ENCODE measurements at regions not wholly inside any gene's neighbourhood (a gene's known extent, or its start where the extent isn't known, plus 50 kb on each side); places are given as distances from the start of the nearest gene placed in this dataset.
"Not testable (repeated sequence)": the region's sequence is repeated elsewhere in the genome, so short reads cannot be mapped to it uniquely, and the experiment has no call there.

DNA sequence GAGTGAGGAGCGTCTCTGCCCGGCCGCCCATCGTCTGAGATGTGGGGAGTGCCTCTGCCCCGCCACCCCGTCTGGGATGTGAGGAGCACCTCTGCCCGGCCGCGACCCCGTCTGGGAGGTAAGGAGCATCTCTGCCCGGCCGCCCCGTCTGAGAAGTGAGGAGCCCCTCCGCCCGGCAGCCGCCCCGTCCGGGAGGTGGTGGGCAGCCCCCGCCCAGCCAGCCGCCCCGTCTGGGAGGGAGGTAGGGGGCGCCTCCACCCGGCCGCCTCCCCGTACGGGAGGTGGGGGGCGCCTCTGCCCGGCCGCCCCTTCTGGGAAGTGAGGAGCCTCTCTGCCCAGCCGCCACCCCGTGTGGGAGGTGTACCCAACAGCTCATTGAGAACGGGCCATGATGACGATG, 1811.4 kb downstream of the EFNA5 start:
- H3K4me1 Mint-ChIP-seq; H3K36me3 Mint-ChIP-seq; CTCF ChIA-PET (ENCODE audit: partially characterized antibody); H3K27me3 Mint-ChIP-seq; DNase-seq; H3K27me3 ChIP-seq (ENCODE audit: insufficient read depth, low read length); intact Hi-C loops (cut with micrococcal nuclease); H3K4me3 Mint-ChIP-seq; POLR2A ChIA-PET (ENCODE audit: partially characterized antibody); H3K4me3 ChIP-seq (ENCODE audit: low read length in 2 of 2); H3K36me3 ChIP-seq (ENCODE audit: insufficient read depth, low read length); H3K9me3 ChIP-seq (ENCODE audit: control insufficient read depth in 1 of 2, low read length in 2 of 2); H3K27ac ChIP-seq (ENCODE audit: low read depth, low read length); H3K4me1 ChIP-seq (ENCODE audit: insufficient read depth, low read length); H3K27ac Mint-ChIP-seq: not testable (repeated sequence)
- peaks cover 2 to 31% (median 17%) of the 10 kb centered on the region in 8 donors for H3K9me3 Mint-ChIP-seq

DNA sequence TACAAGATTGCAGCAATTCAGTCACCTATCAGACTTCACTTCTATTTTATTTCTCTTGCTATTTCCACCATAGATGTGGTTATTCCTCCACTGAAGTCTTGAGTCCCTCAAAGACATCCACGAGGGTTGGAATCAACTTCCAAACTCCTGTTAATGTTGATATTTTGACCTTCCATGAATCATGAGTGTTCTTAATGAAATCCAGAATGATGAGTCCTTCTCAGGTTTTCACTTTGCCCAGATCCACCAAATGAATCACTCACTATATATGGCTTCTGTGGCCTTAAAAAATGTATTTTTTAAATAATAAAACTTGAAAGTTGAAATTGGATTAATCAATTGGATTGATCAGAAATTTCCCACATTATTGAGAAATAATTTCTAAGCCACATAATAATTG, 1821.0 kb downstream of the EFNA5 start:
- no peaks in the 10 kb centered on the region for H3K4me1 Mint-ChIP-seq
- no peak overlapping the region for H3K27ac ChIP-seq (ENCODE audit: low read depth, low read length)
- no peak for DNase-seq
- ChIA-PET POLR2A (ENCODE audit: partially characterized antibody) (no interaction called here), CTCF (ENCODE audit: partially characterized antibody) (no interaction called here)
- H3K9me3 Mint-ChIP-seq = peaks cover 0 to 20% (median 4%) of the 10 kb centered on the region in 8 donors
- no peak overlapping the region for H3K27ac Mint-ChIP-seq
- no peaks in the 10 kb centered on the region for H3K4me1 ChIP-seq (ENCODE audit: insufficient read depth, low read length)
- H3K4me3 Mint-ChIP-seq = no peak overlapping the region
- no peaks in the 10 kb centered on the region for H3K27me3 ChIP-seq (ENCODE audit: insufficient read depth, low read length)
- H3K27me3 Mint-ChIP-seq = no peaks in the 10 kb centered on the region
- no peaks in the 10 kb centered on the region for H3K36me3 ChIP-seq (ENCODE audit: insufficient read depth, low read length)
- H3K9me3 ChIP-seq (ENCODE audit: control insufficient read depth in 1 of 2, low read length in 2 of 2) = no peaks in the 10 kb centered on the region
- no peak overlapping the region for H3K4me3 ChIP-seq (ENCODE audit: low read length in 2 of 2)
- intact Hi-C loops (cut with micrococcal nuclease) = loop anchor here (5.0 kb wide), 1 partner anchor 1552 kb away; no protein-coding TSS in a partner anchor
- no peaks in the 10 kb centered on the region for H3K36me3 Mint-ChIP-seq

DNA sequence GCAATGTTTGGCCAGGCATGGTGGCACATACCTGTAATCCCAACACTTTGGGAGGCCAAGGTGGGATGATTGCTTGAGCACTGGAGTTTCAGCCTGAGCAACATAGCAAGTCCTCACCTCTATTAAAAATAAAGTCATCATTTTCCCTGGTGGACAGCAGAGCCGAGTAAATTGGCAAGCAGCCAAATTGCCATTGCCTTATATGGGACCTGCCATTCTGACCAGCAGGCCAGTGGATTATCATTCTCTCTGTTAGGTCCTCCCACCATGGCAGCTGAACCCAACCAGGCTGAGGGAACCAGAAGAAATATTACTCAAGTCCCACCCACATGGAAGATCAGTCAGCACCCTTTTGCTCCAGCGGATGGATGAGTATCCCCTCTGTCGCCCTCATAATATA, 1829.9 kb downstream of the EFNA5 start:
- H3K27ac Mint-ChIP-seq = no peak overlapping the region
- Histone ChIP-seq H3K9me3 (ENCODE audit: control insufficient read depth in 1 of 2, low read length in 2 of 2) (no peaks in the 10 kb centered on the region), H3K4me1 (ENCODE audit: insufficient read depth, low read length) (no peaks in the 10 kb centered on the region), H3K36me3 (ENCODE audit: insufficient read depth, low read length) (no peaks in the 10 kb centered on the region), H3K27me3 (ENCODE audit: insufficient read depth, low read length) (no peaks in the 10 kb centered on the region), H3K4me3 (ENCODE audit: low read length in 2 of 2) (no peak overlapping the region), H3K27ac (ENCODE audit: low read depth, low read length) (no peak overlapping the region)
- DNase-seq = no peak
- H3K4me3 Mint-ChIP-seq = no peak overlapping the region
- CTCF ChIA-PET (ENCODE audit: partially characterized antibody) = no interaction called here
- no peaks in the 10 kb centered on the region for H3K36me3 Mint-ChIP-seq
- POLR2A ChIA-PET (ENCODE audit: partially characterized antibody) = no interaction called here
- intact Hi-C loops (cut with micrococcal nuclease) = no loop called here
- H3K4me1 Mint-ChIP-seq = no peaks in the 10 kb centered on the region
- H3K27me3 Mint-ChIP-seq = no peaks in the 10 kb centered on the region
- peaks cover 0 to 24% (median 13%) of the 10 kb centered on the region in 8 donors for H3K9me3 Mint-ChIP-seq

DNA sequence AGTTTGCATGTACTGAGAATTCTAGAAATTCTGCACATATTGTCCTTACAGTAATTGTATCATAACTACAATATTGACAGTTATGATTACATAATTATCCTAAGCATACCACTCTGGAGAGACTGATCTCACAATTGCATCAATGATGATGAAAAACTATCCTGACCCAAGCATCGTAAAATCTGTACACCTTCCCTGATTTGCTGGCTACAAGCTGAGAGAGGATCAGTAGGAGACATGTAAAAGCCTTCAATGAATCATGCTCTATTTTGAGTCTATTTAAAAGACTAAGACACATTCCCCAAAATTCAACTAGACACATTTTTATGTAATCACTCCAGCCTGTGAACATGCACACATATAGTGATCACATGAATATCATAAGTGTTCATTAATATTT, 1833.8 kb downstream of the EFNA5 start:
- Histone ChIP-seq H3K27ac (ENCODE audit: low read depth, low read length) (no peak overlapping the region), H3K36me3 (ENCODE audit: insufficient read depth, low read length) (no peaks in the 10 kb centered on the region), H3K4me1 (ENCODE audit: insufficient read depth, low read length) (no peaks in the 10 kb centered on the region), H3K4me3 (ENCODE audit: low read length in 2 of 2) (no peak overlapping the region), H3K9me3 (ENCODE audit: control insufficient read depth in 1 of 2, low read length in 2 of 2) (peaks cover 0 to 4% of the 10 kb centered on the region in 2 donors), H3K27me3 (ENCODE audit: insufficient read depth, low read length) (no peaks in the 10 kb centered on the region)
- no peak overlapping the region for H3K27ac Mint-ChIP-seq
- CTCF ChIA-PET (ENCODE audit: partially characterized antibody) = no interaction called here
- no peaks in the 10 kb centered on the region for H3K36me3 Mint-ChIP-seq
- H3K27me3 Mint-ChIP-seq = no peaks in the 10 kb centered on the region
- POLR2A ChIA-PET (ENCODE audit: partially characterized antibody) = no interaction called here
- H3K9me3 Mint-ChIP-seq = peaks cover 0 to 26% (median 10%) of the 10 kb centered on the region in 8 donors
- H3K4me3 Mint-ChIP-seq = no peak overlapping the region
- no peaks in the 10 kb centered on the region for H3K4me1 Mint-ChIP-seq
- DNase-seq = no peak
- intact Hi-C loops (cut with micrococcal nuclease) = no loop called here

DNA sequence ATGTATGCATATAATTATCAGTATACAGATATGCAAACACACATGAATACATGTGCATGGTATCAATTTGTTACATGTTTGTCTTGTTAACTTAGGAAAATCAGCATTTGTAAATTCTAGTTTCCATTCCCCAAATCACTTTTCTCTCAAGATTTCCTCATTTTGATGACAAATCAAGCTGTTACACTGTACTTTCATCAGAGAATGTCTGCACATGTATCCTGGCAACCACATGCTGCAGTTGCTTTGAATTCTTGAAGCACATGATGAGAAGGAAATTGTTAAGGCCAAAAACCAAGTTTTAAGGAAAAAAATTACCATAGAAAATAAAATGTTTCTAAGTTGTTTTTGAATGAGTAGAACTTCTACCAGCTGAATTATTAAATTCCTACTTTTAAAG, 1834.5 kb downstream of the EFNA5 start:
- H3K27ac ChIP-seq (ENCODE audit: low read depth, low read length) = no peak overlapping the region
- ChIA-PET CTCF (ENCODE audit: partially characterized antibody) (no interaction called here), POLR2A (ENCODE audit: partially characterized antibody) (no interaction called here)
- no peaks in the 10 kb centered on the region for H3K27me3 ChIP-seq (ENCODE audit: insufficient read depth, low read length)
- peaks cover 0 to 4% of the 10 kb centered on the region in 2 donors for H3K9me3 ChIP-seq (ENCODE audit: control insufficient read depth in 1 of 2, low read length in 2 of 2)
- no peaks in the 10 kb centered on the region for H3K4me1 Mint-ChIP-seq
- intact Hi-C loops (cut with micrococcal nuclease) = no loop called here
- peaks cover 0 to 24% (median 9%) of the 10 kb centered on the region in 8 donors for H3K9me3 Mint-ChIP-seq
- DNase-seq = no peak
- H3K36me3 Mint-ChIP-seq = no peaks in the 10 kb centered on the region
- no peaks in the 10 kb centered on the region for H3K36me3 ChIP-seq (ENCODE audit: insufficient read depth, low read length)
- no peak overlapping the region for H3K4me3 ChIP-seq (ENCODE audit: low read length in 2 of 2)
- H3K4me3 Mint-ChIP-seq = no peak overlapping the region
- no peaks in the 10 kb centered on the region for H3K27me3 Mint-ChIP-seq
- no peak overlapping the region for H3K27ac Mint-ChIP-seq
- no peaks in the 10 kb centered on the region for H3K4me1 ChIP-seq (ENCODE audit: insufficient read depth, low read length)

DNA sequence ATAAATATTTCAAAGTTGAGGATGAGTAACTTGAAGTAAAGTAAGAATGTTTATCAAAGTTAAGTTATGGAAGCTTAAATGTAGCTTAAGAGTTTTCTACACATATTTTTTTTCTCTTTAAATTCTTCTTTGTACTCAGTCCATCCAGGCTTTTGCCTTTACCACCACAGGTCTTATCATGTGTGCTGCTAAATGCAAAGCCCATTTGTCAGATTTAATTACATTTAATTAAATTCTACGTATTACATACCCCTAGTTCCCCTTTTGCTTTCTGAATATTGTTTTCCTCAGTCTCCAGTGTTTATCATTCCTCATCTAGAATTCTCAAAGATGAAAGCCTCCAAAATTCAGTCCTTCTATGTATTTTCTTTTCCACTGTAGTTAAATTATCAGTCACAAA, 1841.9 kb downstream of the EFNA5 start:
- no peaks in the 10 kb centered on the region for H3K27me3 ChIP-seq (ENCODE audit: insufficient read depth, low read length)
- Mint-ChIP-seq H3K27ac (no peak overlapping the region), H3K4me3 (no peak overlapping the region), H3K4me1 (no peaks in the 10 kb centered on the region), H3K9me3 (peaks cover 0 to 5% (median 0%) of the 10 kb centered on the region in 8 donors), H3K27me3 (no peaks in the 10 kb centered on the region), H3K36me3 (no peaks in the 10 kb centered on the region)
- H3K27ac ChIP-seq (ENCODE audit: low read depth, low read length) = no peak overlapping the region
- no peaks in the 10 kb centered on the region for H3K4me1 ChIP-seq (ENCODE audit: insufficient read depth, low read length)
- ChIA-PET CTCF (ENCODE audit: partially characterized antibody) (no interaction called here), POLR2A (ENCODE audit: partially characterized antibody) (no interaction called here)
- peaks cover 0 to 4% of the 10 kb centered on the region in 2 donors for H3K9me3 ChIP-seq (ENCODE audit: control insufficient read depth in 1 of 2, low read length in 2 of 2)
- intact Hi-C loops (cut with micrococcal nuclease) = no loop called here
- no peak for DNase-seq
- no peak overlapping the region for H3K4me3 ChIP-seq (ENCODE audit: low read length in 2 of 2)
- no peaks in the 10 kb centered on the region for H3K36me3 ChIP-seq (ENCODE audit: insufficient read depth, low read length)

DNA sequence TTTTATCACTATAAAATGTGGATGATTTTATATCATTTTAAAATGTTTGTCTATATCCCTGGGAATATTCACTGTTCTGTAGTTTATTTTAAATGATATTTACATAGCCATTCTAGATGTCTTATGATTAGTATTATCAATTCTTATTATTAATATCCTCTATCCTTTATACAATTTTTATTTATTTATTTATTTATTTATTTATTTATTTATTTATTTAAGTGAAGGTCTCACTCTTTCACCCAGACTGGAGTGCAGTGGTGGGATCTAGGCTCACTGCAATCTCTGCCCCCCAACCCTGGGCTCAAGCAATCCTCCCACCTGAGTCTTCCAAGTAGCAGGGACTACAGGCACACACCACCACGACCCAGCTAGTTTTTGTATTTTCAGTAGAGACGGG, 1848.9 kb downstream of the EFNA5 start:
- H3K4me3 ChIP-seq (ENCODE audit: low read length in 2 of 2) = no peak overlapping the region
- no peaks in the 10 kb centered on the region for H3K36me3 ChIP-seq (ENCODE audit: insufficient read depth, low read length)
- ChIA-PET POLR2A (ENCODE audit: partially characterized antibody) (no interaction called here), CTCF (ENCODE audit: partially characterized antibody) (no interaction called here)
- Mint-ChIP-seq H3K27ac (no peak overlapping the region), H3K9me3 (peaks cover 0 to 15% (median 4%) of the 10 kb centered on the region in 8 donors), H3K4me1 (no peaks in the 10 kb centered on the region), H3K4me3 (no peak overlapping the region), H3K27me3 (no peaks in the 10 kb centered on the region), H3K36me3 (no peaks in the 10 kb centered on the region)
- H3K27ac ChIP-seq (ENCODE audit: low read depth, low read length) = no peak overlapping the region
- no peaks in the 10 kb centered on the region for H3K27me3 ChIP-seq (ENCODE audit: insufficient read depth, low read length)
- DNase-seq = no peak
- H3K9me3 ChIP-seq (ENCODE audit: control insufficient read depth in 1 of 2, low read length in 2 of 2) = no peaks in the 10 kb centered on the region
- intact Hi-C loops (cut with micrococcal nuclease) = no loop called here
- no peaks in the 10 kb centered on the region for H3K4me1 ChIP-seq (ENCODE audit: insufficient read depth, low read length)

DNA sequence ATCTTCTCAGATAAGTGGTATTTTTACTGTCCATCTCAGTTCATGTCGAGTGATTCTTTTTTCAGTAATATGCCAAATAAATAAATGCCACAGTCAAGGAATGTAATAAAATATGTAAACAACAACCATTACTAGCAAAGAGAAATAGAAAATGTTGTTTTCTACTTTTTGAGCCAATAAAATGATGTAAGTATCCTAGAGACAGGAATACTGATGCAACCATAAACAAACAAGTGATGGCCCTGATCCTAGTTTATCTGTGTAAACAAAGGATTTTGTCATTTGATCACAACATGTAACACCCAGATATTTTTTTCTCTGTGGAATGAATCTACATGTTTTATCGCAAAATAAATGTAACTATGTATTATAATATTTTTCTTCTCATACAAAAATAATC, 1852.8 kb downstream of the EFNA5 start:
- Histone ChIP-seq H3K36me3 (ENCODE audit: insufficient read depth, low read length) (no peaks in the 10 kb centered on the region), H3K4me1 (ENCODE audit: insufficient read depth, low read length) (no peaks in the 10 kb centered on the region), H3K27me3 (ENCODE audit: insufficient read depth, low read length) (no peaks in the 10 kb centered on the region), H3K4me3 (ENCODE audit: low read length in 2 of 2) (no peak overlapping the region), H3K27ac (ENCODE audit: low read depth, low read length) (no peak overlapping the region), H3K9me3 (ENCODE audit: control insufficient read depth in 1 of 2, low read length in 2 of 2) (no peaks in the 10 kb centered on the region)
- intact Hi-C loops (cut with micrococcal nuclease) = no loop called here
- H3K36me3 Mint-ChIP-seq = no peaks in the 10 kb centered on the region
- no peak overlapping the region for H3K4me3 Mint-ChIP-seq
- ChIA-PET POLR2A (ENCODE audit: partially characterized antibody) (no interaction called here), CTCF (ENCODE audit: partially characterized antibody) (no interaction called here)
- DNase-seq = no peak
- no peaks in the 10 kb centered on the region for H3K4me1 Mint-ChIP-seq
- H3K27ac Mint-ChIP-seq = no peak overlapping the region
- H3K27me3 Mint-ChIP-seq = no peaks in the 10 kb centered on the region
- H3K9me3 Mint-ChIP-seq = peaks cover 0 to 23% (median 7%) of the 10 kb centered on the region in 8 donors
